Endothelial cell of umbilical vein (primary cell): ENCODE measurements at regions not wholly inside any gene's neighbourhood (a gene's known extent, or its start where the extent isn't known, plus 50 kb on each side); places are given as distances from the start of the nearest gene placed in this dataset.

ENCODE experiments used
- BruUV-seq: library from RNA; stranded (reverse); fragments of 400-500 nt; replicated peaks from 2 replicates; lab custom pipeline; 2021; lab: Mats Ljungman, UMichigan
- CTCF ChIA-PET: fragments of 300-600, 350-600 bp; sonication (Branson Sonifier 250); formaldehyde crosslinking; loops from one replicate; lab custom pipeline; 2021; ENCODE audit warnings: antibody characterized with exemption, inconsistent platforms; lab: Charles Lee
- POLR2A ChIA-PET: fragments of 300-600, 350-600 bp; sonication (Branson Sonifier 250); formaldehyde crosslinking; loops from one replicate; lab custom pipeline; 2021; ENCODE audit warnings: antibody characterized with exemption, inconsistent platforms; lab: Charles Lee
- DNase-seq: peaks from one replicate; pipeline ENCODE4 v3.0.0-alpha.2; 2011; ENCODE audit warnings: low read depth, low spot score
- FAIRE-seq: peaks from 2 replicates; lab custom pipeline; 2011; peaks lifted over from hg19 to GRCh38; lab: Jason Lieb, UNC
- H2AFZ ChIP-seq: 2 replicates; pipeline ENCODE4 v1.6.0; 2012; ENCODE audit warnings: low read depth, low read length, control low read depth, inconsistent platforms
- H3K27ac ChIP-seq: 2 replicates; pipeline ENCODE4 v1.5.1; 2011; ENCODE audit warnings: low read depth, mild to moderate bottlenecking, control low read depth, low read length, moderate library complexity; ENCODE audit not compliant: insufficient read depth
- H3K27me3 ChIP-seq, 2 experiments: 2 replicates each; pipeline versions ENCODE4 v1.6.0 to v1.6.1; 2011; ENCODE audit warnings: low read length in 2 of 2, mixed read lengths in 1 of 2; ENCODE audit not compliant: control insufficient read depth in 2 of 2, insufficient read depth in 2 of 2
- H3K36me3 ChIP-seq, 2 experiments: 2 replicates in 1 of 2; 3 replicates in 1 of 2; pipeline ENCODE4 v1.5.1; 2011; ENCODE audit warnings: low read length in 2 of 2, mild to moderate bottlenecking in 1 of 2, moderate library complexity in 1 of 2; ENCODE audit not compliant: control insufficient read depth in 2 of 2, insufficient read depth in 2 of 2; ENCODE audit errors: extremely low read depth in 1 of 2
- H3K4me1 ChIP-seq: 3 replicates; pipeline ENCODE4 v1.5.1; 2011; ENCODE audit warnings: mild to moderate bottlenecking, low read length; ENCODE audit not compliant: control insufficient read depth, insufficient read depth; ENCODE audit errors: extremely low read depth
- H3K4me2 ChIP-seq: 2 replicates; pipeline ENCODE4 v1.6.1; 2011; ENCODE audit warnings: low read length, control low read depth, mixed read lengths; ENCODE audit not compliant: insufficient read depth
- H3K4me3 ChIP-seq, 3 experiments: fragments of 200-600 bp in 1 of 3; sonication (generic), shearing (Covaris generic) in 1 of 3; replicated peaks in 1 of 3; 2 replicates each; pipeline ENCODE4 v1.5.1; 2011 to 2016; ENCODE audit warnings: control low read depth in 3 of 3, low read length in 3 of 3, mild to moderate bottlenecking in 2 of 3, inconsistent platforms in 1 of 3, low read depth in 1 of 3, moderate library complexity in 1 of 3; ENCODE audit not compliant: insufficient read depth in 1 of 3
- H3K79me2 ChIP-seq: 2 replicates; pipeline ENCODE4 v1.6.0; 2012; ENCODE audit warnings: low read length, inconsistent platforms; ENCODE audit not compliant: control insufficient read depth, insufficient read depth
- H3K9ac ChIP-seq: replicated peaks from 2 replicates; pipeline ENCODE3; 2011; ENCODE audit warnings: low read length, control low read depth; ENCODE audit not compliant: insufficient read depth; ENCODE audit errors: extremely low read depth
- H3K9me1 ChIP-seq: replicated peaks from 3 replicates; pipeline ENCODE4 v1.6.0; 2011; ENCODE audit warnings: mild to moderate bottlenecking, low read length; ENCODE audit not compliant: control insufficient read depth, insufficient read depth; ENCODE audit errors: extremely low read depth
- H3K9me3 ChIP-seq: replicated peaks from 2 replicates; pipeline ENCODE4 v1.5.1; 2012; ENCODE audit warnings: low read length, inconsistent platforms; ENCODE audit not compliant: control insufficient read depth, insufficient read depth
- H4K20me1 ChIP-seq: replicated peaks from 2 replicates; pipeline ENCODE3; 2011; ENCODE audit warnings: mild to moderate bottlenecking, low read length; ENCODE audit not compliant: control insufficient read depth, insufficient read depth; ENCODE audit errors: extremely low read depth
- EZH2 ChIP-seq: IDR thresholded peaks from 2 replicates; pipeline ENCODE4 v1.6.1; 2012; ENCODE audit warnings: borderline replicate concordance, low read depth, mild to moderate bottlenecking, moderate library complexity, low read length, inconsistent platforms; ENCODE audit not compliant: severe bottlenecking
- FOS ChIP-seq: IDR thresholded peaks from 2 replicates; pipeline ENCODE4 v1.6.1; 2011; ENCODE audit warnings: mild to moderate bottlenecking, low read length, moderate library complexity, borderline replicate concordance; ENCODE audit not compliant: insufficient read depth
- GATA2 ChIP-seq: IDR thresholded peaks from 2 replicates; pipeline ENCODE4 v1.7.0; 2011; ENCODE audit warnings: low read depth, mild to moderate bottlenecking, moderate library complexity, mixed read lengths, low read length; ENCODE audit not compliant: insufficient read length, insufficient read depth
- JUN ChIP-seq: IDR thresholded peaks from 2 replicates; pipeline ENCODE4 v1.6.1; 2011; ENCODE audit warnings: borderline replicate concordance, low read depth; ENCODE audit not compliant: insufficient read length, insufficient read depth
- MYC ChIP-seq: IDR thresholded peaks from one replicate; pipeline ENCODE4 v1.6.1; 2011; ENCODE audit warnings: mild to moderate bottlenecking, low read depth, low read length
- POLR2A ChIP-seq: IDR thresholded peaks from 2 replicates; pipeline ENCODE4 v1.6.1; 2012; ENCODE audit warnings: low read depth, mild to moderate bottlenecking, control low read depth, low read length
- POLR2AphosphoS5 ChIP-seq: IDR thresholded peaks from 2 replicates; pipeline ENCODE4 v1.6.1; 2012; ENCODE audit warnings: low read depth, mild to moderate bottlenecking, control low read depth, low read length, moderate library complexity; ENCODE audit not compliant: insufficient read depth
- dilution Hi-C: fragments of 300-500 bp; cut with MboI; formaldehyde crosslinking; loops from one replicate; pipeline ENCODE4 v1.15.0; 2019; ENCODE audit warnings: low sequenced_read_pairs; ENCODE audit not compliant: extremely low pct_ligation_motif_present
- intact Hi-C: fragments of 100-400 bp; cut with micrococcal nuclease; formaldehyde crosslinking; loops from one replicate; pipeline ENCODE4 v1.10.0; 2022
- TF ChIP-seq, protein P1 (sequence below), 2 donors: IDR thresholded peaks; 1 replicate in 1 of 2; 2 replicates in 1 of 2; pipeline ENCODE4 v1.5.1; 2011; ENCODE audit warnings: low read length in 2 of 2, mild to moderate bottlenecking in 2 of 2, moderate library complexity in 2 of 2, control low read depth in 1 of 2, inconsistent platforms in 1 of 2, low read depth in 1 of 2; ENCODE audit not compliant: insufficient read depth in 1 of 2; ENCODE audit errors: extremely low read depth in 1 of 2
- TF ChIP-seq, protein P2 (sequence below): IDR thresholded peaks from 2 replicates; pipeline ENCODE4 v1.6.1; 2011; ENCODE audit not compliant: insufficient read depth, insufficient read length

DNA sequence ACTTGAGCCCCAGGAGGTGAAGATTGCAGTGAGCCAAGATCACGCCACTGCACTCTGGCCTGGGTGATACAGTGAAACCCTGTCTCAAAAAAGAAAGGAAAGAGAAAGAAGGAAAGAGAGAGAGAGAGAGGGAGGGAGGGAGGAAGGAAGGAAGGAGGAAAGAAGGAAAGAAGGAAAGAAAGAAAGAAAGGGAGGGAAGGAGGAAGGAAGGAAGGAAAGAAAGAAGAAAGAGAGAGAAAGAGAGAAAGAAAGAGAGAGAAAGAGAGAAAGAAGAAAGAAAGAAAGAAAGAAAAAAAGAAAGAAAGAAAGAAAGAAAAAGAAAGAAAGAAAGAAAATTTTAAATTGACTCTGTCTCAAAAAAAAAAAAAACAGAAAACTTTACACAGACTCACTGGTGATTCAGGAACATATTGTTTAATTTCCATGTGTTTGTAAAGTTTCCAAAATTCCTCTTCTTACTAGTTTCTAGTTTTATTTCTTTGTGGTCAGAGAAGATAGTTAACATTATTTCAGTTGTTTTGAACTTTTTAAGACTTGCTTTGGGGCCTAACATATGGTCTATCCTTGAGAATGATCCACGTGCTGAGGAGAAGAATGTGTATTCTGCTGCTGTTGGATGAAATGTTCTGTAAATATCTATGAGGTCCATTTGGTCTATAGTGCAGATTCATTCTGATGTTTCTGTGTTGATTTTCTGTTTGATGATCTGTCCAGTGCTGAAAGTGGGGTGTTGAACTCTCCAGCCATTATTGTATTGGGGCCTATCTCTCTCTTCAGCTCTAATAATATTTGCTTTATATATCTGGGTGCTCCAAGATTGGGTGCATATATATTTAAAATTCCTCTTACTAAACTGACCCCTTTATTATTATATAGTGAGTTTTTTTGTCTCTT is 204.4 kb upstream of the SERP2 start:
- intact Hi-C loops (no loop called here), dilution Hi-C loops (no loop called here)
- DNase-seq = no peak
- Histone ChIP-seq H4K20me1 (no peaks in the 10 kb centered on the region), H3K4me2 (no peak overlapping the region), H3K36me3 (no peaks in the 10 kb centered on the region), H3K27me3 (no peaks in the 10 kb centered on the region), H3K27ac (no peak overlapping the region), H3K4me1 (no peaks in the 10 kb centered on the region), H2AFZ (no peak overlapping the region), H3K79me2 (no peaks in the 10 kb centered on the region), H3K4me3 (no peak overlapping the region), H3K9me1 (no peaks in the 10 kb centered on the region), H3K9ac (no peak overlapping the region), H3K9me3 (no peaks in the 10 kb centered on the region)
- FAIRE-seq = no peak
- BruUV-seq = no TSS peak
- TF ChIP-seq POLR2AphosphoS5 (no peak), JUN (no peak), EZH2 (no peak), GATA2 (no peak), FOS (no peak), MYC (no peak), POLR2A (no peak)
- TF ChIP-seq, protein P1, sequence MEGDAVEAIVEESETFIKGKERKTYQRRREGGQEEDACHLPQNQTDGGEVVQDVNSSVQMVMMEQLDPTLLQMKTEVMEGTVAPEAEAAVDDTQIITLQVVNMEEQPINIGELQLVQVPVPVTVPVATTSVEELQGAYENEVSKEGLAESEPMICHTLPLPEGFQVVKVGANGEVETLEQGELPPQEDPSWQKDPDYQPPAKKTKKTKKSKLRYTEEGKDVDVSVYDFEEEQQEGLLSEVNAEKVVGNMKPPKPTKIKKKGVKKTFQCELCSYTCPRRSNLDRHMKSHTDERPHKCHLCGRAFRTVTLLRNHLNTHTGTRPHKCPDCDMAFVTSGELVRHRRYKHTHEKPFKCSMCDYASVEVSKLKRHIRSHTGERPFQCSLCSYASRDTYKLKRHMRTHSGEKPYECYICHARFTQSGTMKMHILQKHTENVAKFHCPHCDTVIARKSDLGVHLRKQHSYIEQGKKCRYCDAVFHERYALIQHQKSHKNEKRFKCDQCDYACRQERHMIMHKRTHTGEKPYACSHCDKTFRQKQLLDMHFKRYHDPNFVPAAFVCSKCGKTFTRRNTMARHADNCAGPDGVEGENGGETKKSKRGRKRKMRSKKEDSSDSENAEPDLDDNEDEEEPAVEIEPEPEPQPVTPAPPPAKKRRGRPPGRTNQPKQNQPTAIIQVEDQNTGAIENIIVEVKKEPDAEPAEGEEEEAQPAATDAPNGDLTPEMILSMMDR (IDR thresholded peaks at IDR 0.05; ENCODE audit: extremely low read depth in 1 of 2, insufficient read depth in 1 of 2, low read depth in 1 of 2, low read length in 2 of 2) = no peak
- TF ChIP-seq, protein P2, sequence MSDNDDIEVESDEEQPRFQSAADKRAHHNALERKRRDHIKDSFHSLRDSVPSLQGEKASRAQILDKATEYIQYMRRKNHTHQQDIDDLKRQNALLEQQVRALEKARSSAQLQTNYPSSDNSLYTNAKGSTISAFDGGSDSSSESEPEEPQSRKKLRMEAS = no peak
- POLR2A ChIA-PET = no interaction called here
- CTCF ChIA-PET = no interaction called here
